ENCODE measurements at regions not wholly inside any gene's neighbourhood (a gene's known extent, or its start where the extent isn't known, plus 50 kb on each side); places are given as distances from the start of the nearest gene placed in this dataset.

DNA sequence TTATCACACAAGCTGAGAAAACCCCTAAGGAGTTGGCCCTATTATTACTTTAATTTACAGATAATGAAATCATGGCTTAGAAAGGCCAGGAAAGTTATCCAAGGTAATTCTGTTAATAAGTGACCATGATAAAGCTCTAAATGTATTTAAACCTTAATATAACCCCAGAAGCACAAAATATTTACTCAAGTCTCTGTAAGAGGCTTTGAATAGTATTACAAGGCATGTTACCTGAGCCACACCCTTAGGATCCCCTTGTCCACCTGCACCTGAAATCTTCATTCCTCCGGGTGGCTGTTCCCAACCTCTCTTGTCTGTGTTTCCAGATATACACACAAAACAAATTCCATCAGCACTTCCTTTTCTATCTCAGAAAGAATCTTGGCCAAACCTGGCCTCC is 271.6 kb upstream of the BMP2 start:
- TF ChIP-seq POLR2A (IDR thresholded peaks at IDR 0.05) (no peak), POLR2AphosphoS5 (IDR thresholded peaks at IDR 0.05) (no peak), CTCF (IDR thresholded peaks at IDR 0.05) (no peak)

Data from upper lobe of left lung (tissue), 4 donors.